ENCODE measurements at regions not wholly inside any gene's neighbourhood (a gene's known extent, or its start where the extent isn't known, plus 50 kb on each side); places are given as distances from the start of the nearest gene placed in this dataset.
"Not testable (repeated sequence)": the region's sequence is repeated elsewhere in the genome, so short reads cannot be mapped to it uniquely, and the experiment has no call there.

DNA sequence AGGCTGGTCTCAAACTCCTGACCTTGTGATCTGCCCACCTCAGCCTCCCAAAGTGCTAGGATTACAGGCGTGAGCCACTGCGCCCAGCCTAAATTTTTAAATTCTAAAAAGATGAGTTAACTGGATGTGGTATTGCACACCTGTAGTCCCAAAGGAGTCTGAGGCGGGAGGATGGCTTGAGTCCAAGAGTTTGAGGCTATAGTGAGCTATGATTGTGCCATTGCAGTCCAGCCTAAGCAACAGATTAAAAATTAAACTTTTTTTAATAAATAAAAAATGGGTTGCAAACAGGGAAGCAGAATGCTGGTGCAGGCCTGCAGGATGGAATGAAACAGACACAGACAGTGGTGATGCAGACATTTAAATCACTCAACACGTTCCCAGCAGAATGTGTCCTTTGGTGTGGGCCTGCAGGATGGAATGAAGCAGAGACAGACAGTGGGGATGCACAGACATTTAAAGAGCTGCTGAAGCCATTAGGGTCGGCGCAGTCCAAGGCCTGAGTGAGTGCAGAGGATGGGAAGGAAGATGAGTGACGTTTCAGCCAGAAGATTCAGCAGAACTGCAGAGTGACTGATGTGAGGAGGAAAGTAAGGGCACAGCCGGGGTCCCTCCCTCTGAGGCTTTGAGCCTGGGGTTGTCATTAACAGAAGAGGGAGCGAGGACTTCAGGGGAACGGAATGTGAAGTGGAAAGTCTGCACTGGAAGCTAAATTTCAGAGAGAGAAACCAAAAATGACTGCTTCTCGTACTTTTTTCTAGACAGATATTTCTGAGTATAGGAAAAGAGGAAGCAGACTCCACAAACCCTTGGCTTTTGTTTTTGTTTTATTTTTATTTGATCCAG, 117.5 kb downstream of the RIN2 start:
- no peak for DNase-seq

DNA sequence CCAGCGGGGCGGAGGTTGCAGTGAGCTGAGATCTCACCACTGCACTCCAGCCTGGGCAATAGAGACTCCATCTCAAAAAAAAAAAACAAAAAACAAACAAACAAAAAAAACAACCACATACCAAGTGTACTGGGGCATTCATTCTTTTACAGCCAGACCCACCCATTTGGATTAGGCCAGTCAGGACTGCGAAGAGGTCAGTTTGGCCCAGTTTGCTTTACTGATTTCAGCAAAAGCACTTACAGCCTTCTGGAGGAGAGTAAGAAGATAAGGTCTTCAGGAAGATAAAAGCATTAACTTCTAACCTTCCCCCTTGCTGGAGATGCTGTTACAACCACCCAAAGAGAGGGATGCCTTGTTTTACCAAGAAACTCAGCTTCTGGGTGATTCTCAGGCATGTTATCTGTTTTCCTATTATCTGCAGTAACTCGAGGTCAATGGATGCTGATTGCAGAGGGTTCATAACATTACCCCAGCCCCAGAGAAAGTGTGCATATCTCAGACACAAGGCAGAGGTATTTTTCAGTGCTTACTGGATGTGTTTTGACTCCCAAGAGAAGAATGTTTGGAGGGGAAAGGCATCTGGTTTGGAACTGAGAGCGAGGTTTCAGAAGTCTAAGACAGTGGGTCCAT, 118.9 kb downstream of the RIN2 start:
- no peak for DNase-seq

DNA sequence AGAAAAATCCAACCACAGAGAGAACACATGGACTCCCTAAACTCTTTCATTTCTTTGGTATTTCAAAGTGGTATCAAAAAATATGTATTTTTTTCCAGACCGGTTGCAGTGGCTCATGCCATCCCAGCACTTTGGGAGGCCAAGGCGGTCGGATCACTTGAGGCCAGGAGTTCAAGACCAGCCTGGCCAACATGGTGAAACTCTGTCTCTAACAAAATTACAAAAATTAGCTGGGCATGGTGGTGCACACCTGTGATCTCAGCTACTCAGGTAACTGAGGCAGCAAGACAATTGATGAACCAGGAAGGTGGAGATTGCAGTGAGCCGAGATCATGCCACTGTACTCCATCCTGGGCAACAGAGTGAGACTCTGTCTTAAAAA, 121.8 kb downstream of the RIN2 start:
- not testable (repeated sequence) for DNase-seq

DNA sequence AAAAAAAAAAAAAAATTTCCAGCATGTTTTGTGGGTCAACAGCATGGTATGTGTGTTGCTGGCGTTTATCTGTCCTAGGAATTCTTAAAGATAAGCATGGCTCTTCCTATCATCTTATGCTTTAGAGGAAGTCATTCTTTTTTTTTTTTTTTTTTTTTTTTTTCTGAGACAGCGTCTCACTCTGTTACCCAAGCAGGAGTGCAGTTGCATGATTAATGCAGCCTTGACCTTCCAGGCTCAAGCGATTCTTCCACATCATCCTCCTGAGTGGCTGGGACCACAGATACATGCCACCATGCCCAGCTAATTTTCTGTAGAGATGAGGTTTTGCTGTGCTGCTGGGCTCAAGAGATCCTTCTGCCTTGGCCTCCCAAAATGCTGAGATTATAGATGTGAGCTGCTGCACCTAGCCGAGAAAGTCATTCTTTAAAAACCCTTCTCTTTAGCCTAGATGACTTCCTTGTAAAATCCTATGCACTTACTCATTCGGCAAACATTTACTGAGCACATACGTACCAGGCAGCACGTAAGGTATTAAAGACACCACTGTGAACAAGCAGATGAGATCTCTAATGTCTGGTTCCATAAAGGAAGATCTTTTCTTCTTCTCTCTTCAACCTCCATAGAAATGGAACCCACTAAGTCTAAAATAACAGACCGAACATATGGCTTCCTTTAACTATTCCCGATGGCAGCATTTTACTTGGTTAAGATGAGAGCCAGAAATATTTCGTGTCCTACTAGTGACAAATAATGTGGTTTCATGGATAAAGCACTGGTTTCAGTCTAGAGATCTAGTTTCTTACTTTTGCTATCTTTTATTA, 122.4 kb downstream of the RIN2 start:
- no peak for DNase-seq

DNA sequence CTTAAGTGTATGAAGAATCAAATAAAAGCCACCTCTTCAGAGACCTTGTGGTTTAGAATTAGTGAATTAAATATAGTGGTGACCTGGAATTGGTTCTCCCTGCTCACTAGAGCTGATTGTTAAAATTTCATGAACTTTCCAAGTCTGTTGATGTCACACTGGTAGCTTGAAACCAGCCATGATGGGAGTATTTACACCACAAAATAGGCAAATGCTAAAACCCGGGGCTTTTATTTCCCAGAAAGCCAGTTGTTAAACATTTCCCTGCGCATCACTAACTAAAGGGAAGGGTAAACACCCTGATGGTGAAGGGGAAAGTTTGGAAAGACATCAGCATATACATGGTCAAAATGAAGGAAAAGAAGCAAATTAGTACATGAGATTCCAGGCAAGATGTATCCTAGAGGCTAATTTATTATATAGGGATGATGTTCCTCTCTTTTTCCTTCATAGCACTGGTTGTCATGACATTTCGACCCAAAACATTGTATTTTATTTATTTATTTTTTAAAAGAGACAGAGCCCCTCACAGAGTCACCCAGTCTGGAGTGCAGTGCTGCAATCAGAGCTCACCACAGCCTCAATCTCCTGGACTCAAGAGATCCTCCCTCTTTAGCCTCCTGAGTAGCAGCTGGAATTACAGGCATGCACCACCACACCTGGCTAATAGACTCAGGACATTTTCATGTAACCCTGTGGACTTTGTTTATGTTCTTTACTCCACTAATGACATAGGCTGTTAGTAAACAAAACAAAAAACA, 123.2 kb downstream of the RIN2 start:
- DNase-seq, result no peak

DNA sequence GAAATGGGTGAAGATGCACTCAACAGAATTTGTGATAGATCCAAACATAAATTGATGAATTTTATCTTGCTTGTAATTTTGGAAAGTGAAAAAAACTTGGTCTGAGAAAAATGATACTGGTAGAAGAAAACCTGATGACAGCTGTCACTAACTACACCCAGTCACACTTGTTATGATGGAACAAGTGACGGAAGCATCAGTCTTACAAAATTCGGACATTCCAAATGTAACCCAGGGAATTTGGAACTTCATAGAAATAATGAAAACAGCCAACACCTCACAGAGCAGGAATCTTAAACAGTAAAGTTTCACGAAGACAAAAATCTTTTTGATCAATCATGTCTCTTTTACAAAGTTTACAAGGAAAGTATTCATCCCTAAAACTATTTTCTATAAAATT, 123.9 kb downstream of the RIN2 start:
- no peak for DNase-seq

DNA sequence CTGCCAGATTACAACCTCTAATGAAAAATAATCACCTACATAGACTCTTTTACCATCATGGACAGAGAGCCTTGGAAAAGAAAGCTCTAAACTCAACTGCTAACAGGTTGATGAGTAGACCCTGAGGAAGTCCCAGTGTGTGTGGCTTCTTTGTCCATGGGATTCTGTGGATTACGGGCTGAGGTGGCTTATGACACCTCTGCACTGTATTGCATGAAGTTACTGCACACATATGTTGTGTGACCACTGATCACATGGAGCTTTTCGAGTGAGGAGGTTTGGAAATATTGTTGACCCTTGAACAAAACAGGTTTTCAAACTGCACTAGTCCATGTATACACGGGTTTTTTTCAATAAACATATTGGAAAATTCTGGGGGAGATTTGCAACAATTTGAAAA, 124.4 kb downstream of the RIN2 start:
- DNase-seq, result no peak

DNA sequence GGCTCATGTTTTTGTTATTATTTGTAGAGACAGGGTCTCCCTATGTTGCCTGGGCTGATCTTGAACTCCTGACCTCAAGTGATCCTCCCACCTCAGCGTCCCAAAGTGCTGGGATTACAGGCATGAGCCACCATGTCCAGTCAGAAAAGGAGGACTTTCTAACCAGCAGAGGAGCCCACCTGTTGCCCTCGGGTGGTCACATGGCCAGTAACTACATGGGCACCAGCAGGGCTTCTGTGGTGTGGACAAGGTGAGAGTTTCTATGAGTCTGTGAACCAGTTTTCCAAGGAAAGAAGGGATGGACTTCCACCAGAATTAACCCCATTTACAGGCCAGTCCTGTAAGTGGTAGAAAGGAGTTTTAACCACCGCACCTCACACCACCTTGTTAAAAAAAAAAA, 125.4 kb downstream of the RIN2 start:
- DNase-seq, result no peak

DNA sequence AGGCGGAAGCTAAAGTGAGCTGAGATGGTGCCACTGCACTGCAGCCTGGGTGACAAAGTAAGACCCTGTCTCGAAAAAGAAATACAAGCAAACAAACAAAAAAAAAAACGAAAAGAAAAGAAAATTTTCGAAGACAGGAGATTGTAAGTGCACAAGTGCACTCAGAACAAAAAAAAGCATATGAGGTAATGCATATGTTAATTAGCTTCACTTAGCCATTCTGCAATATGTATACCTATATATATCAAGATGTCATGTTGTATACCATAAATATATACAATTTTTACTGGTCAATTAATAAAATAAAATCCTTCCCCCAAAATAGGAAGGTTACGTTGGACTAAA, 127.5 kb downstream of the RIN2 start:
- no peak for DNase-seq

DNA sequence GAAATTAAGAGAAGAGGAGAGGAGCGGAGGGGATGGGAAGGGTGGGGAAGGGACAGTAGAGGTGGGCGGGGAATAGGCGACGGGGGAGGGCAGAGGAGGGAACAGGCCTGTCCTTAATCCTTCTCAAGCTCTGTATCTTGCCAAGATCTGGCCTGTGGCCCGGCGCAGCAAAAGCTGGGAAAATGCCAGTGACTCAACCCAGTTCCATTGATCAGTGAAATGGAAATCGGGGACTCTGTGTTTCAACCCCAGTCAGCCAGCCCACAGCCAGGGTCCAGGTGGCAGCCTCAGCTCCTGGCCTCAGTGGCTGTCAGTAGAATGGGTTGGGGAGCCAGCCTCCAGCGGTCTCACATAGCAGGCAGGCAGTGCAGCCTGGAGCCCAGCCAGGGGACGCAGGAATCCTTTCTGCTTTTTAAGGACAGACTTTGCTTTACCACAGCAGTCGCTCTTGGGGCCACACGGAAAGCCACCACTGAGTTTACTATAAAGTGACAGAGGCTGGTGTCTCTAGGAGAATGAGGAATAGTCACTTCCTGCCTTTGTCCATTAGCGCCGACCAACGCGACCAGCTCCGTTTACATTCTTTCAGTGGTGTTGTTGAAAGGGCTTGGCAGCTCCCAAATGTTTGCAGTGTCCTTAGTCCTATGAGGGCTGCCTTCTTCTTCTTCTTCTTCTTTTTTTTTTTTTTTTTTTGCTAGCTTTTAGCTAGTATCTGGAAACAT, 128.0 kb downstream of the RIN2 start:
- no peak for DNase-seq

DNA sequence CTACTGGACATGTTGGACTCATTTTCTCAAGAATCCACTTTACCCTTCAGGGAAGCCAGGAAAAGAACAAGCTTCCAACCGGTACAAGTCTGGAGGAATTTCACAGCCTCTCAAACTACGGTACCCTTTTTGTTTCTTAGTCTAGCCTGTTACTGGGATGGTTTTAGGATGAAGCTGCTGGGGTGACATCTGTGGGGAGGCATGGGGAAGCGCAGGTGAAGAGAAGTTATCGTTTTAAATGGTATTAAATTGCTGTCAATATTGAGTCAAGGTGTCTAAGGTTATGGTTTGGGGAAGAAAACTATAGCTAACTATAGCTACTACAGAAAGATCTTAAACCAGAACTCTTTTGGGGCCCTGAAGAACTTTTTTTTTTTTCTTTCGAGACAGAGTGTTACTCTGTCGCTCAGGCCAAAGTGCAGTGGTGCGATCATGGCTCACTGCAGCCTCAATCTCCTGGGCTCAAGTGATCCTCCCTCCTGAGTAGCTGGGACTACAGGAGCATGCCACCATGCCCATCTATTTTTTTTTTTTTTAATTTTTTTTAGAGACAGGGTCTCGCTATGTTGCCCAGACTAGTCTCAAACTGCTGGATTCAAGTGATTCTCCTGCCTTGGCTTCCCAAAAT, 128.7 kb downstream of the RIN2 start:
- DNase-seq, result no peak

DNA sequence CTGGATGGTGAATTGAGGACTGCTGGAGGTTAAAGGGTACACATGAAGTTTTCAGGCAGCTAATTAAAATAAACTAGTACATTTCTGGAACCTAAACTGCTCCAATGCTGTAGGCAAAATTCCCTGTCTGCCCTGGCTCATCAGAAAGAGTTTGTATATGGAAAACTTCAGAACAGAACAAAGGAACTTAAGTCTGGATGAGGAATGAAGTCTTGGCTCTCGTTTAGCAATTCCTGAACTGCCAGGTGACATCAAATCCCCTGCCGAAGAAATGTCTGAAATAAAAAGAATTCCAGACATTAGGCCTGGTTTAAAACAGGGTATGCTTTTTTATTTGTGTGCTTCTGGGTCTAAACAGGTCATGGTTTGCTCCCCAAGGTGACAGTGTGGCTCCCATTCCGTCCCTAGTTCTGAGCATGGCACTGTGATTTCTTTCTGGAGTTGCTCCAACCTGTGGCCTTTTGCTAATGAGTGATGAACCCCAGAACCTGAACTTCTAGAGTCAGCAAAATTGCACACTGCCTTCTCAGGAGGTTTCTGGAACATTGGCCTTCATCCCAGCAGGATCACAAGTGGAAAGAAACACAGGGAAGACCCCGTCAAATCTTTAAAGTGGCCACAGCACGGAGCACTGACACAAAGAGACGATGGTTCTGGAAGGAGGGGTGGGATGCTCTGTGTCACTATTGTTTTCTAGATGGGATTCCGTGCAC, 129.4 kb upstream of the NAA20 start:
- DNase-seq, result no peak

DNA sequence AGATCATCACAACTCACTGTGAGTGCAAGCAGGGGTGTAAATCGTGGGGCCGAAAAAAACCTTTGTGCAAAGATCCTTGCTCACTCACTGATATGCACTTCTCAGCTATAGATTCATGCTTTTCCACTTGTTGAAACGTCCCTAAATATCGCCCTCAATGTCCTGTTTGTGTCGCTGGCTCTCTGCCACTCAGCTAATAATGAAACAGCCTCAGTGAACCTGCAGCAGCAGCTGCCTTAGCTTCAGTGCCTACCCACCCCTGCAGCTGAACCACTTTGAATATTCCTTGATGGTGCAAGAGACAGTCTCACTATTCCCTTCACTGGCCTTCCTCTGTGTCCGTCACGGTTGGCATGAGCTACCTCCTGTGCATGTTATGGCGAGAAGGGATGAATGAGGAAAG, 128.9 kb upstream of the NAA20 start:
- no peak for DNase-seq

DNA sequence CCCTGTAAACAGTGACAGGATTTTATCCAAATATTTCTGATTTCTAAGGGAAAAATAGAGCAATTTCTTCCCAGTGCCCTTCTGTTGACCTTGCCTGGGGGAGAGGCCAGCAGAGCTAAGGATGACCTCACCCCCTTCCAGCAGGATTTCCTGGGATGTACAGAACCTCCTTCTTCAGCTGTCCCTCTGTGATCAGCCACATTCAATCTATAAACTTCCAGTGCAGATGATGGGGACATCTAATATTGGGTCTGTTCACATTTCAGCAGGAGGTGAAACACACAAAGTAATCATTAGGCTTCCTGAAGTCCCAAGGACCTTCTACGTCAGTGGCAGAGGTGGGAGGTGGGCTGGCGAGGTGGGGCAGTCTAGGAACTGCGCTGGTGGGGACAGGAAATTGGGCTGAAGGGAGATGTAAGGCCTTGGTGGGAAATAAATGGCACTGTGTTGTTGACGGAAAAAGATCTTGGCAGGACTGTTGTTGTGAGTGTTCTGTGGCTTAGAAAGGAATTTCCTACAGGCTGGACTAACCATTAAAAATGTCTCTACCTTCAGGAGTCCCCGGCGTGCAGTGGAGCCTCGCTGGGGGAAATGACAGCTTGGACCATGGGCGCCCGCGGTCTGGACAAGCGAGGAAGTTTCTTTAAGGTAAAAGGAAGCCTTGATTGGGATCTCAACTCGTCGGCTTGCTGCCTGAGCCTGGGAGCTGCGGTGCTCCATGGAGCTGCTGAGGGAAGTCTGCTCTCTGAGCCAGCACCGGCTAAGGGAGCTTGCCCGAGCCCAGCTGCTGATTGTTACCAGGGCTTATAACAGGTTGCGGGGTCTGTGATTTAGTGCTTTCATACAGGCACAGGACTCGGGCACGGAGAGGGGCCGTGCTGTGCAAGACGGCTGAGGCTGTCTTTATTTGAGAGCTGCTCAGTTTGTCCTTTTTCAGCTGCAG, 127.9 kb upstream of the NAA20 start:
- no peak for DNase-seq

DNA sequence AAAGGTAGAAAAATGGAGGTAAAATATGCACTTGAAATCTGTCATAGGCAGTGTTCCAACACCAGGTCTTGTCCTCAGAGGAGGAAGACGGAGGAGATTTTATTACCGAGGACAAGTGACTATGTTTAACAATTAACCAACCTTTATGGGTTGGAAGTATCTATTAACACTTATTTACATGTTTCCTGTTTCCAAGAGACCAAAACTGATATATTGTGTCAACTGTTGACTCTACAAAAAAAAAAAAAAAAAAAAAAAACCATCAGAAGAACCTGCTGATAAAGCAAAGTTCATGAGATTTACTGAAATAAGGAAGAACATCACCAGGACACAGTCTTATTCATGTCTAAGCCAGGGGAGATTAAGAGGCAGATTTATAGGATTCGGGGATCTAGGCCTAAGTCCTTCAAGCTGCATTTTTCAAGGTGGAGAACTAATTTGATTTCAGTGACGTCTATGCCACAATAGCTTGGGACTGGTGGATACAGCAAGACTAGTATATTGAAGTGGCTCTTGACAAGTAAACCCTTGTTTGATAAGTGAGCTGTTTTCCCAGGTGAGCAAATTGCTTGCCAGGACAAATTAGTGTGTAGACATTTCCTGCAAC, 126.6 kb upstream of the NAA20 start:
- no peak for DNase-seq

DNA sequence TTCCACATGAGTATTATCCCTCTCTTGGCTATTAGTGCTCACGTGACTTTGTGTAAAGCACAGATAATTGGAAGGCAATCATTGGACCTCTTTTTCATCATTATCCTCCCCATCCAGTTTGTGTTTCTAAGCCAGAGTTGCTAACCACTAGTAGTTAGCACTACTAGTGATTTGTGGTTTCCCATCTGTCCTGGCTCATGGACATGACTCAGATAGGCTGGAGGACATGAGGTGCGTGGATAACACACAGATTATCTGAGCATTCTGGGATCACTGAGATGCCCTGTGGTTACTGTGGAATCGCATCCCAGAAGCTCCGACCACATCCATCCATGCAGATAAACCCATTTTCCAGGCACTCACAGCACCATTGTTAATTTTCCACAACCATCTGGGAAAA, 123.8 kb upstream of the NAA20 start:
- no peak for DNase-seq

DNA sequence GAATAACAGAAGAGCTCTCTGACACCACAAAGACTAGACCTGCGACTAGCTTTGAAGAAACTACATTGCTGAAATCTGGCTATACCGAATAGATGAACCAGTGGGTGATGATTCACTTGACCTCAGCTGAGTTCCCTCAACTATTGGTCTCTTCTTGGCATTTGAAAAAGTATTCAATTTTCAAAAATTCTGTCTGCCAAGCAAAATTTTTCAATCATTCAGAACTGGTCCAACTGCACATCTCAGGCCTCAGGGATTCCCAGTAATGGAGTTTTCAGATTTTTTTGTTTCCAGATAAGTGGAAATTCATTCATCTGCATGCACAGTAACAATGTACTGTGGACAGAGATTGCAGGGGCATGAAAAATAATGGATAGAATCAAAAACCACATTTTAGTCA, 121.4 kb upstream of the NAA20 start:
- DNase-seq, result no peak

DNA sequence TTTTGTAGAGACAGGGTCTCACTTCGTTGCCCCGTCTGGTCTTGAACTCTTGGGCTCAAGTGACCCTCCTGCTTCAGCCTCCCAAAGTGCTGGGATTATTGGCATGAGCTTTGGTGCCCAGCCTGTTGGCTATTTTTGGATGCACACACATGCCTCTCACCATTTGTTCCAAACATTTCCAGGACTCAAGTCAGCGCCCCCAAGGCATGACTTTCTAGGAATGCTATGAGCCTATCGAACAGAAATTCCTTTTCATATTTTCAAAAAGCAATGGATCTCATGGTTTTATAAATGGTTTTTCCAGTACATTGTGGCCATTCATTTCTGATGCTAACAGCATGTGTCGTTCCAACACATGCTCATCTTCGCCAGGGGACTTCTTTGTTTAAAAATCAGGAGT, 119.3 kb upstream of the NAA20 start:
- no peak for DNase-seq

DNA sequence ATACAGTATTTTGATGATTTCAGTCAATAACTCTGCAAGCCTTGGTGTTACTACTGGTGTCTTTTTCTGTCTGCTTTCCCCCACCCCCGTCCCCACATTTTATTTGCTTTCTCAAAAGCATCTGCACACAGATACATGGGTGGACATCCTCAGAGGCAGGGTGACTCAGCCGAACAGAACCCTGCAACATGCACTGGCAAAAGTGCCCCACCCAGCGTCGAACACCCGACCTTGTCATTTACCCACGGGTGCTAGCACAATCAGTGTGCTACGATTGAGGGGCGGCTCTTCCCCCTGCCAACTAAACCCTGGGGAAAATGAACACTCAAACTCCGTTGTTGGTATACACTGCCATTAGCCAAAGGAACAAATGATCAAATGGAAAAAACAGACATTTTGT, 115.9 kb upstream of the NAA20 start:
- no peak for DNase-seq
